GM13977 (cell line): ENCODE measurements at regions not wholly inside any gene's neighbourhood (a gene's known extent, or its start where the extent isn't known, plus 50 kb on each side); places are given as distances from the start of the nearest gene placed in this dataset.
"Not testable (repeated sequence)": the region's sequence is repeated elsewhere in the genome, so short reads cannot be mapped to it uniquely, and the experiment has no call there.

Experiments used
- DNase-seq: peaks from one replicate; pipeline ENCODE4 v3.0.0; 2012; ENCODE audit warnings: low spot score
- in situ Hi-C: fragments of 300-500 bp; cut with MboI; formaldehyde crosslinking; loops from one replicate; pipeline ENCODE4 v1.12.0; 2022; ENCODE audit warnings: low sequenced_read_pairs, low pct_unique_long_range_greater_than_20kb, mixed read lengths, inconsistent platforms; ENCODE audit not compliant: unreplicated experiment
- TF ChIP-seq, protein P1 (sequence below): IDR thresholded peaks from 2 replicates; pipeline ENCODE4 v1.5.1; 2012; ENCODE audit warnings: mild to moderate bottlenecking, control low read depth; ENCODE audit not compliant: insufficient read depth; ENCODE audit errors: extremely low read depth, missing control alignments

DNA sequence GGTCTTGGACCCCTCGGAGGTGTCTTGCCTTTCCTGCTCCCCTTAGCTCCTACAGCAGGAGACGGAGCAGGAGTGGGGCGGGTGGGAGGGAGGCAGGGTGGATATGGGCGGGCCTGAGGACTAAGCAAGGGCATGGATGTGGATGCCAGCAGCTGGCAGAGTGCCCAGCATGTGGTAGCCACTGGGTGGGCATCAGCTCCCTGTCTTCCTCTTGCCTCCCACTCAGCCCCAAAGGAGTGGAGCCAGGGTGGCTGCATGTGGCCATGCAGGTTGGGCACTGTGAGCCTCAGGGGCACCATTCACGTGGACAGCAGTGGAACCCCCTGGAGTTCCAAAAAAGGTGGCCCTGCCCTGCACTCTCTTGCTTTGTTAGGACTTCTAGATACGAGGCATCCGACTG, 90.1 kb upstream of the TBCA start:
- no peak for DNase-seq
- TF ChIP-seq, protein P1, sequence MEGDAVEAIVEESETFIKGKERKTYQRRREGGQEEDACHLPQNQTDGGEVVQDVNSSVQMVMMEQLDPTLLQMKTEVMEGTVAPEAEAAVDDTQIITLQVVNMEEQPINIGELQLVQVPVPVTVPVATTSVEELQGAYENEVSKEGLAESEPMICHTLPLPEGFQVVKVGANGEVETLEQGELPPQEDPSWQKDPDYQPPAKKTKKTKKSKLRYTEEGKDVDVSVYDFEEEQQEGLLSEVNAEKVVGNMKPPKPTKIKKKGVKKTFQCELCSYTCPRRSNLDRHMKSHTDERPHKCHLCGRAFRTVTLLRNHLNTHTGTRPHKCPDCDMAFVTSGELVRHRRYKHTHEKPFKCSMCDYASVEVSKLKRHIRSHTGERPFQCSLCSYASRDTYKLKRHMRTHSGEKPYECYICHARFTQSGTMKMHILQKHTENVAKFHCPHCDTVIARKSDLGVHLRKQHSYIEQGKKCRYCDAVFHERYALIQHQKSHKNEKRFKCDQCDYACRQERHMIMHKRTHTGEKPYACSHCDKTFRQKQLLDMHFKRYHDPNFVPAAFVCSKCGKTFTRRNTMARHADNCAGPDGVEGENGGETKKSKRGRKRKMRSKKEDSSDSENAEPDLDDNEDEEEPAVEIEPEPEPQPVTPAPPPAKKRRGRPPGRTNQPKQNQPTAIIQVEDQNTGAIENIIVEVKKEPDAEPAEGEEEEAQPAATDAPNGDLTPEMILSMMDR = no peak
- in situ Hi-C loops = no loop called here

DNA sequence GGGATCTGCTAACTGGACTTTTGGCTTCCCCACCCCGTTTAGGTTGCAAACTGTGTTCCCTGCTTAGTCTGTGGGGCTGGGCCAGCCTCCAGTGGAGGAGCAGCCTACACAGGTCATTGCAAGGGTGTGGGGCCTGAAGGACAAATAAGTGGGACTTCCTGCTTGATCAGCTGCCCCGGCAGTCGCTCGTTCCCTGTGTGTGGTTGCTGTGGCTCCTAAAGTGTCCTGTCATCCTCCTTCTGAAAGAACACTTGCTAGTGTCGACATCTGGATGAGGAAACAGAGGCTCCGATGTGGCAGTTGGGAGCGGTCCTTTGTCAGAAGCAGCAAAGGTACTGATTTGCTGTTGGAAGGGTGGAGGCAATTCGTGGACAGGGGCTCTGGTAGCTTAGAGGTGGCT, 88.9 kb upstream of the TBCA start:
- in situ Hi-C loops = no loop called here
- DNase-seq = no peak
- TF ChIP-seq, protein P1 = no peak

DNA sequence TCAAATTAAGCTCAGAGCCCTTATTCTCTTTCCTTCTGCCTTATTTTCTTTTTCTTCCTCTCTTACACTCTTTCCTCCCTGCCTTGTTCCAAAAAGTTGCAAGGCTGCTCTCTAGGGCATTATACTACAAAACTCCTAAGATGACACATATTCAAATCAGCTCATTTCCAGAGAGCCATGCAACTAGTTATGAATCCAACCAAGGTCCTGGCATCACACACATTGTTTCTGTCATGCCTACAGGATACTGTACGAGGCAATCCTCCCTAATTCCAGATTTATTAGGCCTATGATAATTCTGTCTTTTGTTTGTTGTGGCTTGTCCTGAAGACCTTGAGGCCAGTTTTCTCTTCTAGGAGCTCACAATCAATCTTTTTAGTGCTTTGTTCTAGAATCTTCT, 87.0 kb upstream of the TBCA start:
- TF ChIP-seq, protein P1 = no peak
- in situ Hi-C loops = no loop called here
- no peak for DNase-seq

DNA sequence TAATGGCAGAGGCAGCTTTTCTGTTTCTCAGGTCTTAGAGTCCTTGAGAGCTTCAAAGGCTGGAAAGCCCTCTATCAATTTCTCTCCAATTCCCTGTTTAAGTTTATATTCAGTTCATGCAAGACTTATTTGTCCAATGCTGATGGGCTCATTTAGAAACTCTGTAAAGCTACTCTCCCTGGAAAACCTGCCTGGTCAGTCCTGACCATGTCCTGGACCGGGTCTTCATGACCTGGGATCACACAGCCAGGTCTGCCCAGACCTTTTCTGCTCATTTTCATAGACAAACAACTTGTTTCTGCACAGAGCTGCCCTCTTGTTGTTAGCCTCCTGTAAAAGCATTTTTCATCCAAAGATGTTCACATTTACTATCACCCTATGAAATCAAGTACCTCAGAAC, 85.4 kb upstream of the TBCA start:
- DNase-seq = no peak
- TF ChIP-seq, protein P1 = no peak
- in situ Hi-C loops = no loop called here

DNA sequence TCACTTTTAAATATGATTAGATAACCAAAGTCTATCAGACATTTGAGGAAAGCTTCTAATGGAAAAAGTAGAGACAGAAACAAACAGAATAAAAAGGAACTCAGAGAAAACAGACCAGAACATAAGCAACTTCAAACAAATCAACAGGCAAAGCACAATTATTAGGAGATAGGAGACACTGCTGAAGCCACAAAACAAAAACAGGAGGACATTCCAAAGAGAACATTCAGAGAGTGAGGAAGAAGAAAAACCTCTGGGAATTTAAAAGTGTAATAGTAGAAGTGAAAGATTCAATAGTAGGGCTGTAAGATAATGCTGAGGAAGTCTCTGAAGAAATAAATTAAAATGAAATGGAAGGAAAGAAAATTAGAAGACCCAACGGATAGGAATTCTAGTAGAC, 83.2 kb upstream of the TBCA start:
- TF ChIP-seq, protein P1 = no peak
- in situ Hi-C loops = no loop called here
- DNase-seq = no peak

DNA sequence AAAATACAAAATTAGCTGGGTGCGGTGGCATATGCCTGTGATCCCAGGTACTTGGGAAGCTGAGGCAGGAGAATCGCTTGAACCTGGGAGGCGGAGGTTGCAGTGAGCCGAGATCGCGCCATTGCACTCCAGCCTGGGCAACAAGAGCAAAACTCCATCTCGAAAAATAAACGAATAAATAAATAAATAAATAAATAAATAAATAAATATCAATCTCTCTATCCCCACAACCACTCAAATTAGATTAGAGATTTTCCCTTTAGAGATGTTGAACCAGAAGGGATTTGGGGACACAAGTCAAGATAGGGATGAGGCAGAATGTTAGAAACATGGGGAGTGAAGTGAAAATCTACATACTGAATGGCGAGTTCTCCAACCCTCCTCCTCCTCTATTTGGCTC, 82.5 kb upstream of the TBCA start:
- in situ Hi-C loops, DNase-seq: not testable (repeated sequence)

DNA sequence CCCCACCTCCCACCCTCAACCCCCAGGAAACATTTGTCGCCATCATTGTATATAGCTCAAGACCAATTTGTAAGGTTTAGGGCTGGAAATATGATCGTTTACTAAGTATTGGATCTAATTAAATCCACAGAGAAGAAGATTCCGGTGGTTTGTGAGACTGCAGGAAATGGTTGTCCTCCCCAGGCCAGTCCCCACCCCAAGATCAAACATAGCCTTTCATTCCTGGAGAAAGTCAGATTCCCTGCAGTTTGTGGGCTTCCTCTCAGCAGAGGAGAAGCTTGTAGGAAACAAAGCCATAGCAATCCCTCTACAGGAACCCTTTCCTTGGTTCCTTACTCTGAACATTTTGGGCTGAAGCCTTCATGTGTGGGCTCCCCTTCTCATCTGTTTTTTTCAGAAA, 79.2 kb upstream of the TBCA start:
- TF ChIP-seq, protein P1 = no peak
- DNase-seq = no peak
- in situ Hi-C loops = no loop called here
